Activated T-cell treated with anti-CD3 and anti-CD28 coated beads, Interleukin-2, amount 50 U/mL, for 4 hours (primary cell): ENCODE measurements at regions not wholly inside any gene's neighbourhood (a gene's known extent, or its start where the extent isn't known, plus 50 kb on each side); places are given as distances from the start of the nearest gene placed in this dataset.

ENCODE experiments used
- ATAC-seq, 2 donors: fragments of 200-7000 bp; cut with Tn5 transposase; one replicate each; pipeline ENCODE4 v1.10.0; 2021
- DNase-seq: peaks from one replicate; pipeline ENCODE4 v3.0.0-alpha.2; 2020
- H3K27me3 Mint-ChIP-seq: one replicate; pipeline ENCODE4 v1.8.0; 2021; ENCODE audit warnings: low read depth, mixed read lengths
- H3K36me3 Mint-ChIP-seq: one replicate; pipeline ENCODE4 v1.8.0; 2022; ENCODE audit warnings: mixed read lengths; ENCODE audit not compliant: insufficient read depth
- H3K4me1 Mint-ChIP-seq: one replicate; pipeline ENCODE4 v1.8.0; 2021; ENCODE audit warnings: low read depth, mixed read lengths
- H3K4me3 Mint-ChIP-seq: one replicate; pipeline ENCODE4 v1.8.0; 2021; ENCODE audit warnings: mild to moderate bottlenecking, moderate library complexity, mixed read lengths
- H3K9me3 Mint-ChIP-seq: one replicate; pipeline ENCODE4 v1.8.0; 2021; ENCODE audit warnings: mixed read lengths

DNA sequence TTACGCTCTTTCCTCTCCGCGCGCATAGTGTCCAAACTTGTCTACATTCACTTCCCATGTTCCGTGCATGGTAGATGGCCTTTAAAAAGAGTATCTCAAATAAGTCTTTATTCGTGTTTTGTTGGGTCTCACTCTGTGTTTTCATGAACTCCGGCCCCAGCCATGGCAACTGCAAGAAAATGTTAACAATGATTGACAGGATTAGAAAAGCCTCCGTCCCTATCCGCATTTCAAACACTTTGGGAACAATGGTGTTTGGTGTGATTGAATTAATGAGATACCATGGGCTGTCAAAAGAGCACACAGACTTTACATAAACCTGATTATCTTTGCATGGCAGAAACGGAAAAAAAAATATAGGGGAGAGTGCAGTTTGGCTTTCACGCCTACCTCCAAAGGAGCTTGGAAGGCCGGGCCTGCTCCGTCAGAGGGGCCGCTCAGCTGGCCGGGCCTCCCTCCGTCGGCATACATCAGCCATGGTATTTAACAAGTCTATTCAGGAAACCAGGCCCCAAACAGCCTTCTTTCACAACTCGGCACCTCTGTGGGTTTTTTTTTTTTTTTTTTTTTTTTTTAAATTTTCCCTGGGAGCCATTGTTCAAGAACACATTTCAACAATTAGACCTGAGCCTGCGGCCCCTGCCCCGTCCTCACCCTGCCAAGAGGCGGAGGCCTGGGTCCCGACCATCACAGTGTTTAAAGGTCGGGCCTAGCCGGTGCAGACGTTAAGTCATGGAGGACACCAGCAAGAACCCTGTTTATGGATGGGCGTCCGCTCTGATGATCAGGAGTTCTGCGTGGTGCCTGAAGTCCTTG lies 323.8 kb upstream of the IRX4 start:
- ATAC-seq (no peak), DNase-seq (no peak)
- Mint-ChIP-seq H3K36me3 (no peaks in the 10 kb centered on the region), H3K9me3 (no peaks in the 10 kb centered on the region), H3K4me3 (no peak overlapping the region), H3K27me3 (peaks cover 19% of the 10 kb centered on the region), H3K4me1 (no peaks in the 10 kb centered on the region)

DNA sequence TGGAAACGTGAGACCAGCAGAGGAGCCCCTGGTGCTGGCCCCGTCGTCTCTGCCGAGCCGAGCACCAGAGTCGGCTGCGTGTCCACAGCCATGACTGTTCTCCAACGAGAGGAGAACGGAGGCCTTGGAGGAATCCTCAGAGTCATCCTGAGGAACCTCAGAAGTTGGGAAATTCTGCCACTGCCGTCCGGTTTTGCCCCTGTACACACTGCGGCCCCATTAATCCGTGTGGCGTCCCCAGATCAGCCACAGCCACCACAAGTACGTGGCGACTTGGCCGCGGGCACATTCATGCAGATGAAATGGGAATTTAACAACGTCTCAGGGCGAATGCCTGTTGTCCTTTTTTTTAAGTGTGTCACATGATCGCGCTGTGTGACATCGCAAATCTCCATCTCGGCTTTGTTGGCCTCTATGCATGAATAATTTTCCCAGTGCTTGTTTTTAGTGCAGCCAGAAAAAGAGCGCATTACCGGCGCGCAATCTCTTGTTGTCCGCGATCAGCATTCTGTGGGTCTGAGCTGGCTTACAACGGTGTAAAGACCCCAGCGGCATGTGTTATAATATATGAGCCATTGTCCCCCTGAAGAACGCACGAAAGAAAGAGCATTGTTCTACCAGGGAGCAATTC lies 323.0 kb upstream of the IRX4 start:
- ATAC-seq (no peak), DNase-seq (no peak)
- H3K9me3 Mint-ChIP-seq: no peaks in the 10 kb centered on the region
- peaks cover 19% of the 10 kb centered on the region for H3K27me3 Mint-ChIP-seq
- no peaks in the 10 kb centered on the region for H3K4me1 Mint-ChIP-seq
- H3K36me3 Mint-ChIP-seq: no peaks in the 10 kb centered on the region
- H3K4me3 Mint-ChIP-seq: no peak overlapping the region

DNA sequence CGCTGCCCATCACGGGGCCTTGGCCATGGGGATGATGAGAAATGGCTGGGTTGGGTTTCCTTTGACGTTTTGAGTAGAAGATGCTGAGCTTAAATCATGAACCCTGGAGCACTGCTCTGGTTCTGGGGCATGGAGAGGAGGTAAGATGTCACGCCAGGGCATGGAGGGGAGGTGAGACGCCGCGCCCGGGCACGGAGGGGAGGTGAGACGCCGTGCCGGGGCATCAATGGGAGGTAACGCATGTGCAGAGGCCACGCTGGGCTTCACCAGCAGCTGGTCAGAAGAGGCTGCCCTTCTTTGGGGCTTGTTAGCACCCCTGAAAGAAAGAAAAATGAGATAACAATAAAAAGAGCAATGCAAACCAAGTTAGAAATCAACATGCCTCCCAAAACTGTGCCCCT lies 322.5 kb upstream of the IRX4 start:
- Mint-ChIP-seq H3K4me1 (no peaks in the 10 kb centered on the region), H3K27me3 (peaks cover 19% of the 10 kb centered on the region), H3K9me3 (no peaks in the 10 kb centered on the region), H3K36me3 (no peaks in the 10 kb centered on the region), H3K4me3 (no peak overlapping the region)
- no peak for ATAC-seq
- no peak for DNase-seq

DNA sequence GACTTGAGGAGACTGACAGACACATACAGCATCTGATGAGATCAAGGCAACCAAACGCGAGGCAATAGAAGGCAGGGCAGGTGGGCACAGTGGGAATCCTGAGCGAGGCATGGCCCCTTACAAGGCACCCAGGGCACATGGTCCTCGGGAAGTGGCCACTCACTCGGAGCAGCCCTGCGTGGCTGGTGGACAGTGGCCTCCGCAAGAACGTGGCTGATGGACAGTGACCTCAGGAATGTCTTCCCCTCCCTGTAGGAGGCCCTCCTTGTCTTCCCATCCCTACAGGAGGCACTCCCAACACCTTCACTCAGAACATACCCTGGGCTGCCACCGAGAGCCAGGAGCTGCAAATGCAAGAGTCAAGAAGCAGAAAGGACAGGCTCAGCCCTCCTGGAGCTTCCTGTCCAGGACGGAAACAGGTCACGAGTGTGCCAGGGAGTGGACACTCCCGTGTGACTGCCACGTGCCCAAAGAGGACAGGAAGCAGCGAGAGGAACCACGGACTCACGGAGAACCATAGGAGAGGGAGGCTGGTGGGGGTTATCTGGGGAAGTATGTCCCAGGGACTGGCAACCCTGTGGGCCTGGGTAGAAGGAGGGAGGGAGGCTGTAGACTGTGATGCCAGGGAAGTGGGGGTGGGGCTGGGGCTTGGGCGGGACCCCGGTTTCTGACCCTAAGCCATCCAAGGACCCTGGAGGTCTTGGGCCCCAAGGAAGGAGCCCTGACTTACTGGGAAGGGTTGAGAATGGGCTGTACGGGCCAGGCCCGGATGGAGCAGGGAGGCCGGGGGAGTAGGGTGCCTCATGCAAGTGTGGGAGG lies 321.9 kb upstream of the IRX4 start:
- no peaks in the 10 kb centered on the region for H3K4me1 Mint-ChIP-seq
- ATAC-seq: no peak
- no peak for DNase-seq
- H3K36me3 Mint-ChIP-seq: no peaks in the 10 kb centered on the region
- no peak overlapping the region for H3K4me3 Mint-ChIP-seq
- H3K9me3 Mint-ChIP-seq: no peaks in the 10 kb centered on the region
- H3K27me3 Mint-ChIP-seq: peaks cover 19% of the 10 kb centered on the region

DNA sequence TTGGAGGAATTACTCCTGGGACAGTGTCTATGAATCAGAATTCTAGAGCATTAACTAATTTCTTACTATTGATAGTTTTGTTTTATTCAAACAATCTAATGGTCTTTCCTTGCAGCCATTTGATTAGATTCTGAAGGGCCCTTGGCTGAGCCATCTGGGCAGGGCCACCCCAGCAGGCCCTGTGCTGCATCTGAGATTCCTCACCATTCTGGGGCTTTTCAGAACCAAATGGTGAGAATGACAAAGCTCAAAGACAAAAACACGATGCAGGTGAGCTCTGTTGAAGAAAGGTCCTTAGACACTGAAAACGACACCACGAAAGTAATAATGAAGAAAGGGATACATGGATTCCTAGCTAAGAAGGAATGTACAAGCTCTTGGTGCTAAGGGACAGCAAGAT lies 321.0 kb upstream of the IRX4 start:
- Mint-ChIP-seq H3K9me3 (no peaks in the 10 kb centered on the region), H3K4me1 (no peaks in the 10 kb centered on the region), H3K4me3 (no peak overlapping the region), H3K36me3 (no peaks in the 10 kb centered on the region), H3K27me3 (peaks cover 19% of the 10 kb centered on the region)
- DNase-seq (no peak), ATAC-seq (no peak)

DNA sequence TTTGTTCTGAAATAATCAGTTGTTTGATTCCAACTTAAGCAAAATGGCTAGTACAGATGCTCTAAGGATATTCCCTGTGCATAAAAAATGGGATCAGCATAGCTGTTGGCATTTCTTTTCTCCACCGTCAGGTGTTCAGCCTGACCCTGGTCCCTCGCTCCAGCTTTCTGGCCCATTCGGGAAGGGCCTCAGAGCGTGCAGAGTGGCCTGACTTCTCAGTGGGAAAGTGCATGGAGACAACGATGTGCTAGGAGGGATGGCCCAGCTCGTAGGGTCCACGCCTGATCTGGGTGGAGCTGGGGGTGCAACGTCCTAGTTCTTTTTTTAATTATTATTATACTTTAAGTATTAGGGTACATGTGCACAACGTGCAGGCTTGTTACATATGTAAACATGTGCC lies 319.1 kb upstream of the IRX4 start:
- Mint-ChIP-seq H3K4me1 (no peaks in the 10 kb centered on the region), H3K27me3 (peaks cover 11% of the 10 kb centered on the region), H3K36me3 (no peaks in the 10 kb centered on the region), H3K4me3 (no peak overlapping the region), H3K9me3 (no peaks in the 10 kb centered on the region)
- DNase-seq: no peak
- no peak for ATAC-seq

DNA sequence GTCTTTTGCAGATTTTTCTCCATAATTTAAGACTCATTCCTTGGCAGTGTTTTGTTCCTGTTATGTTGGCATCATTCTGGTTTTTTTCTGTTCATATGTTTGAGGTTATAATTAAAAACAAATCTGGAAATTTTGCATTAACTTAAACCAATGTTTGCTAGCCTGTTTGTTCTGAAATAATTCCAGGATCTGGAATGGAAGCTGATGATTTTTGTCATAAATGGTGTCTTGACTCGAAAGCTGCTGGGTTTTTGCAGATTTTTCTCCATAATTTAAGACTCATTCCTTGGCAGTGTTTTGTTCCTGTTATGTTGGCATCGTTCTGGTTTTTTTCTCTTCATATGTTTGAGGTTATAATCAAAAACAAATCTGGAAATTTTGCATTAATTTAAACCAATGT lies 318.7 kb upstream of the IRX4 start:
- H3K36me3 Mint-ChIP-seq: no peaks in the 10 kb centered on the region
- no peaks in the 10 kb centered on the region for H3K9me3 Mint-ChIP-seq
- H3K27me3 Mint-ChIP-seq: peaks cover 9% of the 10 kb centered on the region
- no peak overlapping the region for H3K4me3 Mint-ChIP-seq
- no peak for DNase-seq
- H3K4me1 Mint-ChIP-seq: no peaks in the 10 kb centered on the region
- ATAC-seq: no peak

DNA sequence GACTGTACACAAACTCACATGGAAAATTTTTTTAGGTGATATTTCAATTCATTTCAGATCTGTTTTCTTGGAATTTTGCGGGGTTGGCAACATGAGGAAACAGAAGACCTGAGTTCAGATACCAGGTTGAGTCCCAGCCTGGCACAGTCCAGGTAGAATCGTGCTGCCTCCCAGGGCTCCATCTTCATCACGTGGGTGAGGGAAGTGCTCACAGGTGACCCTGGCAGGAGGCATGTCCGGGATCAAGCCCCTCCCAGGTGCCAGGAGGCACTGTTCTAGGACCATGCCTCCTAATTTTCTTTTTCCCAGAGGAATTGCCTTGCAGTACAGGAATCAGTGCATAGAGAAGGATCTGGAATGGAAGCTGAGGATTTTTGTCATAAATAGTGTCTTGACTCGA lies 318.3 kb upstream of the IRX4 start:
- H3K36me3 Mint-ChIP-seq: no peaks in the 10 kb centered on the region
- H3K4me1 Mint-ChIP-seq: no peaks in the 10 kb centered on the region
- H3K27me3 Mint-ChIP-seq: peaks cover 6% of the 10 kb centered on the region
- DNase-seq (no peak), ATAC-seq (no peak)
- no peaks in the 10 kb centered on the region for H3K9me3 Mint-ChIP-seq
- H3K4me3 Mint-ChIP-seq: no peak overlapping the region

GRCh38 chr5:2200261-2200950 lies 317.7 kb upstream of the IRX4 start:
- peaks cover 6% of the 10 kb centered on the region for H3K27me3 Mint-ChIP-seq
- no peak overlapping the region for H3K4me3 Mint-ChIP-seq
- H3K36me3 Mint-ChIP-seq: no peaks in the 10 kb centered on the region
- DNase-seq (no peak), ATAC-seq (no peak)
- no peaks in the 10 kb centered on the region for H3K9me3 Mint-ChIP-seq
- H3K4me1 Mint-ChIP-seq: no peaks in the 10 kb centered on the region

GRCh38 chr5:2199697-2200096 lies 317.0 kb upstream of the IRX4 start:
- DNase-seq (no peak), ATAC-seq (no peak)
- Mint-ChIP-seq H3K4me3 (no peak overlapping the region), H3K27me3 (peaks cover 3% of the 10 kb centered on the region), H3K36me3 (no peaks in the 10 kb centered on the region), H3K4me1 (no peaks in the 10 kb centered on the region), H3K9me3 (no peaks in the 10 kb centered on the region)

GRCh38 chr5:2196989-2197619 lies 314.4 kb upstream of the IRX4 start:
- H3K9me3 Mint-ChIP-seq: no peaks in the 10 kb centered on the region

DNA sequence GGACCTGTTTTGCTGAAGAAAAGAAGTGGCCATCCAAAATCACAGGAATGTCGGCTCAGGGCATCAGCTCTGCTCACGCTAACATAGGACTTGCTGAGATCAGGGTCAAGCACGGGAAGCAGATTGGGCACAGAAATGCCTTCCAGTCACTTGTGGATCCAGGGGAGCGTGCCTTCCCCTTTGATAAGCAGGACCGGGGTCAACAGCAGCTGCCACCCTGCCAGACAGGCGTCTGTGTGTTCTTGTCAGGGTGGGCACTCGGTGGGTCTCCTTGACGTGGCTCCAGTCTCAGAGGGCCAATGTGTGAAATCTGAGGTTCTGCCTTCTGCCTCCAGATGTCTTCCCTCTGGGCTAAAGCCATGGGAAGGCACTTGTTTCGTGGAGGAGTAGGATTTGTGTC lies 313.7 kb upstream of the IRX4 start:
- ATAC-seq (no peak), DNase-seq (no peak)
- Mint-ChIP-seq H3K27me3 (no peaks in the 10 kb centered on the region), H3K9me3 (no peaks in the 10 kb centered on the region), H3K36me3 (no peaks in the 10 kb centered on the region), H3K4me3 (no peak overlapping the region), H3K4me1 (no peaks in the 10 kb centered on the region)

More at GRCh38 chr5:2196989-2197619, 314.4 kb upstream of the IRX4 start:
- H3K4me3 Mint-ChIP-seq: no peak overlapping the region
- DNase-seq (no peak), ATAC-seq (no peak)
- no peaks in the 10 kb centered on the region for H3K4me1 Mint-ChIP-seq
- H3K27me3 Mint-ChIP-seq: no peaks in the 10 kb centered on the region
- no peaks in the 10 kb centered on the region for H3K36me3 Mint-ChIP-seq

GRCh38 chr5:2194949-2195348 lies 312.2 kb upstream of the IRX4 start:
- Mint-ChIP-seq H3K27me3 (no peaks in the 10 kb centered on the region), H3K4me3 (no peak overlapping the region), H3K36me3 (no peaks in the 10 kb centered on the region), H3K4me1 (no peaks in the 10 kb centered on the region), H3K9me3 (no peaks in the 10 kb centered on the region)
- no peak for DNase-seq
- ATAC-seq: no peak

DNA sequence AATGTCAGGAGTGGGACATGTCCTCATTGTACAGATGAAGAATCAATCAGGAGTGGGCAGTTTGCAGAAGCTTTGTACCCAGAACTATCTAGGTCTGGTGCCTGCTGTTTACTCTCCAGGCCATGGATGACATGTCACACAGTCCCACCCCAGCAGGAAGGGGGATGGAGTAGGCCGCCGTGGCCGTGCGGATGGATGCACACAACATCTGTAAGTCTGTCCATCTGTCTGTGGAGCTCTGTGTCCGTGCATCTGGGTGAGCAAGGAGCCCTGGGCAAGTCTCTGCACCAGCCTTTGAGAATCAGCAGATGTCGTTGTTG lies 311.5 kb upstream of the IRX4 start:
- H3K4me3 Mint-ChIP-seq: no peak overlapping the region
- no peak for ATAC-seq
- no peaks in the 10 kb centered on the region for H3K4me1 Mint-ChIP-seq
- no peaks in the 10 kb centered on the region for H3K27me3 Mint-ChIP-seq
- DNase-seq: no peak
- H3K36me3 Mint-ChIP-seq: no peaks in the 10 kb centered on the region
- no peaks in the 10 kb centered on the region for H3K9me3 Mint-ChIP-seq
